ENCODE measurements at regions not wholly inside any gene's neighbourhood (a gene's known extent, or its start where the extent isn't known, plus 50 kb on each side); places are given as distances from the start of the nearest gene placed in this dataset.

DNA sequence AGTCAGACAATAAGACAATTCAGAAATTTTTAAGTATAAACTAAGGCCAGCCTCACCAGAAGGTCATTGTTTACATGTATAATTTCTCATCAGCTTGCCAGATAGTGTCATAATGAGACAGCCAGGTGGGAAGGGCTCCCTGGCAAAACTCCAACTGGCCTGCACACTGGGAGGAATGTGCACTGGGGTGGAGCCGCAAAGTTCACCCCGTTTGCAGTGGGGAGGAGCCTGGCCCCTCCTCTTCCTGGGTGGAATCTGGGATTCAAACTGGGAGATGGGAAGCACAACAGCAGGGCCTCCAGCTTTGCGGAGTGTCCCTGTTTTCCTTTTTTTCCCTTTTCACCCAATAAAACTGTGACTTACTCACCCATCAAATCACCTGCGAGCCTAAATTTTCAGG lies 329.9 kb downstream of the SMARCA1 start:
- no peaks in the 10 kb centered on the region for H3K36me3 ChIP-seq (ENCODE audit: control insufficient read depth in 2 of 2, insufficient read depth in 2 of 2, low read length in 1 of 2)
- BruUV-seq (replicated peaks): no TSS peak
- H3K27me3 ChIP-seq (replicated peaks in 1 of 2; ENCODE audit: control insufficient read depth in 2 of 2, insufficient read depth in 2 of 2, low read length in 1 of 2): no peaks in the 10 kb centered on the region
- ChIA-PET RAD21 (ENCODE audit: unreplicated experiment) (interaction anchor here (0.6 kb wide), 1 partner anchor 16 kb away, joined by 3 read pairs; no protein-coding TSS in a partner anchor), CTCF (no interaction called here), SMC1A (ENCODE audit: uncharacterized antibody, unreplicated experiment) (no interaction called here), POLR2A (no interaction called here)
- no peak overlapping the region for H3K4me3 ChIP-seq
- intact Hi-C loops (cut with micrococcal nuclease; ENCODE audit: unreplicated experiment): no loop called here
- H3K27ac ChIP-seq (ENCODE audit: control insufficient read depth, insufficient read depth): no peak overlapping the region
- FAIRE-seq (no peak), ATAC-seq (no peak), DNase-seq (ENCODE audit: low read depth, low spot score) (no peak)
- H3K9ac ChIP-seq (ENCODE audit: control insufficient read depth, insufficient read depth, low read length): no peak overlapping the region
- H2AFZ ChIP-seq (ENCODE audit: control insufficient read depth, low read depth, low read length): no peak overlapping the region
- TF ChIP-seq TARDBP (IDR thresholded peaks at IDR 0.05; ENCODE audit: borderline replicate concordance) (no peak), FOXK2 (IDR thresholded peaks at IDR 0.05) (no peak), MXI1 (IDR thresholded peaks at IDR 0.05; ENCODE audit: low read depth, low read length) (no peak), EZH2 (IDR thresholded peaks at IDR 0.05; ENCODE audit: borderline replicate concordance, control insufficient read depth, low read depth, low read length) (no peak), CBX3 (IDR thresholded peaks at IDR 0.05; ENCODE audit: borderline replicate concordance, low read depth) (no peak), SUZ12 (IDR thresholded peaks at IDR 0.05; ENCODE audit: unreplicated experiment) (no peak), RUNX3 (IDR thresholded peaks at IDR 0.05; ENCODE audit: low read length) (no peak), CHD4 (IDR thresholded peaks at IDR 0.05) (no peak), RELA (IDR thresholded peaks at IDR 0.05; ENCODE audit: borderline replicate concordance, partially characterized antibody) (no peak)
- in situ Hi-C loops (cut with MboI): no loop called here
- H3K4me2 ChIP-seq (ENCODE audit: control insufficient read depth, insufficient read depth): no peak overlapping the region
- H3K4me1 ChIP-seq (ENCODE audit: control insufficient read depth, insufficient read depth, low read length): no peaks in the 10 kb centered on the region
- 26% methylated on average over 3 of the region's 4 CpGs for WGBS (ENCODE audit: insufficient coverage, insufficient replicate concordance, low lambda C conversion rate, missing lambda C conversion rate)
- H3K9me3 ChIP-seq (replicated peaks; ENCODE audit: control insufficient read depth, insufficient read depth, low read length): no peaks in the 10 kb centered on the region
- H3K79me2 ChIP-seq (ENCODE audit: control insufficient read depth, insufficient read depth, low read length): no peaks in the 10 kb centered on the region
- no peaks in the 10 kb centered on the region for H4K20me1 ChIP-seq (ENCODE audit: control insufficient read depth, insufficient read depth)

- SMC1A ChIA-PET (ENCODE audit: uncharacterized antibody, unreplicated experiment): no interaction called here
- in situ Hi-C loops (cut with MboI): no loop called here
- POLR2A ChIA-PET: no interaction called here
- TF ChIP-seq IKZF2 (IDR thresholded peaks at IDR 0.05): no peak
- no peak for TF ChIP-seq RFX5 (IDR thresholded peaks at IDR 0.05; ENCODE audit: low read depth, low read length)
- TF ChIP-seq TCF3 (IDR thresholded peaks at IDR 0.05; ENCODE audit: borderline replicate concordance, insufficient read depth, low read depth, low read length): no peak
- TF ChIP-seq ZNF207 (IDR thresholded peaks at IDR 0.05; ENCODE audit: borderline replicate concordance): no peak
- TF ChIP-seq SUZ12 (IDR thresholded peaks at IDR 0.05; ENCODE audit: unreplicated experiment): no peak
- no peak for TF ChIP-seq ZNF622 (IDR thresholded peaks at IDR 0.05)
- TF ChIP-seq, protein P1, sequence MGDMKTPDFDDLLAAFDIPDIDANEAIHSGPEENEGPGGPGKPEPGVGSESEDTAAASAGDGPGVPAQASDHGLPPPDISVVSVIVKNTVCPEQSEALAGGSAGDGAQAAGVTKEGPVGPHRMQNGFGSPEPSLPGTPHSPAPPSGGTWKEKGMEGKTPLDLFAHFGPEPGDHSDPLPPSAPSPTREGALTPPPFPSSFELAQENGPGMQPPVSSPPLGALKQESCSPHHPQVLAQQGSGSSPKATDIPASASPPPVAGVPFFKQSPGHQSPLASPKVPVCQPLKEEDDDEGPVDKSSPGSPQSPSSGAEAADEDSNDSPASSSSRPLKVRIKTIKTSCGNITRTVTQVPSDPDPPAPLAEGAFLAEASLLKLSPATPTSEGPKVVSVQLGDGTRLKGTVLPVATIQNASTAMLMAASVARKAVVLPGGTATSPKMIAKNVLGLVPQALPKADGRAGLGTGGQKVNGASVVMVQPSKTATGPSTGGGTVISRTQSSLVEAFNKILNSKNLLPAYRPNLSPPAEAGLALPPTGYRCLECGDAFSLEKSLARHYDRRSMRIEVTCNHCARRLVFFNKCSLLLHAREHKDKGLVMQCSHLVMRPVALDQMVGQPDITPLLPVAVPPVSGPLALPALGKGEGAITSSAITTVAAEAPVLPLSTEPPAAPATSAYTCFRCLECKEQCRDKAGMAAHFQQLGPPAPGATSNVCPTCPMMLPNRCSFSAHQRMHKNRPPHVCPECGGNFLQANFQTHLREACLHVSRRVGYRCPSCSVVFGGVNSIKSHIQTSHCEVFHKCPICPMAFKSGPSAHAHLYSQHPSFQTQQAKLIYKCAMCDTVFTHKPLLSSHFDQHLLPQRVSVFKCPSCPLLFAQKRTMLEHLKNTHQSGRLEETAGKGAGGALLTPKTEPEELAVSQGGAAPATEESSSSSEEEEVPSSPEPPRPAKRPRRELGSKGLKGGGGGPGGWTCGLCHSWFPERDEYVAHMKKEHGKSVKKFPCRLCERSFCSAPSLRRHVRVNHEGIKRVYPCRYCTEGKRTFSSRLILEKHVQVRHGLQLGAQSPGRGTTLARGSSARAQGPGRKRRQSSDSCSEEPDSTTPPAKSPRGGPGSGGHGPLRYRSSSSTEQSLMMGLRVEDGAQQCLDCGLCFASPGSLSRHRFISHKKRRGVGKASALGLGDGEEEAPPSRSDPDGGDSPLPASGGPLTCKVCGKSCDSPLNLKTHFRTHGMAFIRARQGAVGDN (IDR thresholded peaks at IDR 0.05): no peak
- TF ChIP-seq NFXL1 (IDR thresholded peaks at IDR 0.05; ENCODE audit: borderline replicate concordance): no peak
- no peak for TF ChIP-seq ZNF217 (IDR thresholded peaks at IDR 0.05)
These were observed 335.1 kb downstream of the SMARCA1 start for GRCh38 chrX:129188231-129188630.

More at GRCh38 chrX:129188231-129188630, 335.1 kb downstream of the SMARCA1 start:
- FAIRE-seq: no peak
- H3K9ac ChIP-seq (ENCODE audit: control insufficient read depth, insufficient read depth, low read length): no peak overlapping the region
- BruUV-seq (replicated peaks): no TSS peak
- H3K79me2 ChIP-seq (ENCODE audit: control insufficient read depth, insufficient read depth, low read length): no peaks in the 10 kb centered on the region
- no peaks in the 10 kb centered on the region for H3K4me1 ChIP-seq (ENCODE audit: control insufficient read depth, insufficient read depth, low read length)
- no peak overlapping the region for H3K27ac ChIP-seq (ENCODE audit: control insufficient read depth, insufficient read depth)
- no peaks in the 10 kb centered on the region for H4K20me1 ChIP-seq (ENCODE audit: control insufficient read depth, insufficient read depth)
- no peak overlapping the region for H3K4me2 ChIP-seq (ENCODE audit: control insufficient read depth, insufficient read depth)
- H3K9me3 ChIP-seq (replicated peaks; ENCODE audit: control insufficient read depth, insufficient read depth, low read length): no peaks in the 10 kb centered on the region
- ATAC-seq: no peak
- H3K4me3 ChIP-seq: no peak overlapping the region
- intact Hi-C loops (cut with micrococcal nuclease; ENCODE audit: unreplicated experiment): no loop called here
- H2AFZ ChIP-seq (ENCODE audit: control insufficient read depth, low read depth, low read length): no peak overlapping the region
- ChIA-PET CTCF (no interaction called here), RAD21 (ENCODE audit: unreplicated experiment) (no interaction called here)
- DNase-seq (ENCODE audit: low read depth, low spot score): no peak
- no peaks in the 10 kb centered on the region for H3K27me3 ChIP-seq (replicated peaks in 1 of 2; ENCODE audit: control insufficient read depth in 2 of 2, insufficient read depth in 2 of 2, low read length in 1 of 2)
- no peaks in the 10 kb centered on the region for H3K36me3 ChIP-seq (ENCODE audit: control insufficient read depth in 2 of 2, insufficient read depth in 2 of 2, low read length in 1 of 2)
- WGBS (ENCODE audit: insufficient coverage, insufficient replicate concordance, low lambda C conversion rate, missing lambda C conversion rate): 7% methylated on average over 6 of the region's 6 CpGs
